ENCODE measurements at regions not wholly inside any gene's neighbourhood (a gene's known extent, or its start where the extent isn't known, plus 50 kb on each side); places are given as distances from the start of the nearest gene placed in this dataset.
A peak's percentile ranks its signal among the peaks of the same experiment; 100 is the strongest.

- no peak for DNase-seq
These were observed 1177.3 kb upstream of the CDH18 start for GRCh38 chr5:21165344-21165743.

GRCh38 chr5:21164425-21164824, 1176.4 kb upstream of the CDH18 start:
- DNase-seq: no peak

- DNase-seq: no peak
These were observed 1171.6 kb upstream of the CDH18 start for GRCh38 chr5:21159510-21160059.

GRCh38 chr5:21154526-21154925, 1166.5 kb upstream of the CDH18 start:
- no peak for DNase-seq

- peak; percentile 0 for DNase-seq
These were observed 1164.6 kb upstream of the CDH18 start for GRCh38 chr5:21152611-21153010.

GRCh38 chr5:21145376-21145775, 1157.4 kb upstream of the CDH18 start:
- DNase-seq: no peak

- no peak for DNase-seq
These were observed 1155.7 kb upstream of the CDH18 start for GRCh38 chr5:21143686-21144085.

- no peak for DNase-seq
These were observed 1154.8 kb upstream of the CDH18 start for GRCh38 chr5:21142791-21143190.

- DNase-seq: no peak
These were observed 1153.0 kb upstream of the CDH18 start for GRCh38 chr5:21140987-21141386.

- DNase-seq: no peak
These were observed 1138.2 kb upstream of the CDH18 start for GRCh38 chr5:21126236-21126635.

- no peak for DNase-seq
These were observed 1137.4 kb upstream of the CDH18 start for GRCh38 chr5:21125238-21125983.

GRCh38 chr5:21121213-21121612, 1133.2 kb upstream of the CDH18 start:
- DNase-seq: no peak

- no peak for DNase-seq
These were observed 1109.7 kb upstream of the CDH18 start for GRCh38 chr5:21097661-21098060.

- no peak for DNase-seq
These were observed 1106.6 kb upstream of the CDH18 start for GRCh38 chr5:21094619-21095018.

- no peak for DNase-seq
These were observed 1099.8 kb upstream of the CDH18 start for GRCh38 chr5:21087766-21088165.

- no peak for DNase-seq
These were observed 1097.8 kb upstream of the CDH18 start for GRCh38 chr5:21085791-21086190.

- no peak for DNase-seq
These were observed 1084.0 kb upstream of the CDH18 start for GRCh38 chr5:21071986-21072385.

- no peak for DNase-seq
These were observed 1083.4 kb upstream of the CDH18 start for GRCh38 chr5:21071421-21071820.

GRCh38 chr5:21070858-21071257, 1082.9 kb upstream of the CDH18 start:
- DNase-seq: no peak

GRCh38 chr5:21067724-21068123, 1079.7 kb upstream of the CDH18 start:
- no peak for DNase-seq

GRCh38 chr5:21063146-21063545, 1075.1 kb upstream of the CDH18 start:
- DNase-seq: no peak

- no peak for DNase-seq
These were observed 1070.3 kb upstream of the CDH18 start for GRCh38 chr5:21058289-21058688.

- DNase-seq: no peak
These were observed 1063.9 kb upstream of the CDH18 start for GRCh38 chr5:21051945-21052344.

- DNase-seq: no peak
These were observed 1061.9 kb upstream of the CDH18 start for GRCh38 chr5:21049901-21050300.

- DNase-seq: no peak
These were observed 1043.0 kb upstream of the CDH18 start for GRCh38 chr5:21030981-21031380.
